EH (cell line): ENCODE measurements at regions not wholly inside any gene's neighbourhood (a gene's known extent, or its start where the extent isn't known, plus 50 kb on each side); places are given as distances from the start of the nearest gene placed in this dataset.
A peak's percentile ranks its signal among the peaks of the same experiment; 100 is the strongest.
"Not testable (repeated sequence)": the region's sequence is repeated elsewhere in the genome, so short reads cannot be mapped to it uniquely, and the experiment has no call there.

Experiments
- DNase-seq: peaks from one replicate; pipeline ENCODE4 v3.0.0-alpha.2; 2015; ENCODE audit warnings: low read depth

- DNase-seq = no peak
Observed at GRCh38 chr7:87007038-87007437, 52.4 kb downstream of the ELAPOR2 start.

GRCh38 chr7:87004956-87005355 lies 54.5 kb downstream of the ELAPOR2 start:
- no peak for DNase-seq

- DNase-seq = peak; percentile 5
Observed at GRCh38 chr7:87003872-87004798, 55.3 kb downstream of the ELAPOR2 start.

DNA sequence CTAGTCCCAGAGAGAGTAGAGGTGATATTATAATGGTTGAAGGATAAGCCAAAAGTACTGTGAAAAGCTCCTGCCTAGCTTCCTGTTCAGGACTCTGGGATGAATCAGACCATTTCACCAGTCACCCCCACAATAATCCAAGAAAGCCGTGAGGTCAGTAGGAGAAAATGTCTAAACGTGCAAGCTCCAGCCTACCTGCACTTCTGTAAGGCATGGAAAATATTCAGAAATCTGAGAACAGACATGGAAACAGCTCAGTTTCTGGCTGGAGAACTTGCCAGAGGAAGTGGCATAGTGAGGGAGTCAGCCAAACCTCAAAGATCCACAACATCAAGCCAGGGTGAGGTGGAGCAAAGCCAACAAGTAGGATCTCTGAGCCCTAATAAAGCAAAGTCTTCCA lies 58.2 kb downstream of the ELAPOR2 start:
- DNase-seq = peak; percentile 14

DNA sequence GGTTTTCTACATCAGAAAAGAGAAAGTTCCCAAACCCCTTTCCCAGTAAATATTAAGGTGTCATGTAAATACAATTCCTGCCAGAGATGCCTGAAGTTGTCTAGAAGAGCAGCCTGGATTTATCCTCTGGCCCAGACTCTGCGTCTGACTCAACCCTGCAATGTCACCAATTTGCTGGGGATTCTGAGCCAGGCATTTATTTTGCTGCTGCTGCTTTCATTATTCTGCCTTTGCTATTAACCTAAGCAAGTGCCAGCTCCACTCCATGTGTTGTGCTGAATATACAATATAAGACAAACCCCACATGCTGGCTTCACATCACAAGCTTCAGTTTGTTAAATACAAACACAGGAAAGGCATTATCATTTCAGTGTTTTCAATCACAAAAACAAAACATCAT lies 59.1 kb downstream of the ELAPOR2 start:
- peak; percentile 7 for DNase-seq

- no peak for DNase-seq
Observed at GRCh38 chr7:86999750-87000149, 59.7 kb downstream of the ELAPOR2 start.

DNA sequence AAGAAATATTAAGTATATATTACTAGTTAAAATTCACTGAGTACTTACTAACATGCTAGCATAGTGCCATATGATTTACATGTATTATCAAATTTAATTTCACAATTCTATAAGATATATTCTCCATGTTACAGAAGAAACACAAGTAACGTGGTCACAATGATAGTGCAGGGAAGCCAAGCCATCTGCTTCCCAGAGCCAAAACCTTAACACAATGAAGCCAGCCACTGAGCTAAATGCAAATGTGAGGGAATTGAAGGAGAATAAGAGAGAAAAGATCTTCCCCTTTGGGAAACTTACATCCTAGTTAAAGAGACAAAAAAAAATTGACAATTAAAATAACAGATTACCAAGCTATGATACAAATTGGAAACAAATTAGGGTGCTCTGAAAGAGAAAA lies 63.6 kb downstream of the ELAPOR2 start:
- no peak for DNase-seq

GRCh38 chr7:86995052-86995725 lies 64.3 kb downstream of the ELAPOR2 start:
- no peak for DNase-seq

DNA sequence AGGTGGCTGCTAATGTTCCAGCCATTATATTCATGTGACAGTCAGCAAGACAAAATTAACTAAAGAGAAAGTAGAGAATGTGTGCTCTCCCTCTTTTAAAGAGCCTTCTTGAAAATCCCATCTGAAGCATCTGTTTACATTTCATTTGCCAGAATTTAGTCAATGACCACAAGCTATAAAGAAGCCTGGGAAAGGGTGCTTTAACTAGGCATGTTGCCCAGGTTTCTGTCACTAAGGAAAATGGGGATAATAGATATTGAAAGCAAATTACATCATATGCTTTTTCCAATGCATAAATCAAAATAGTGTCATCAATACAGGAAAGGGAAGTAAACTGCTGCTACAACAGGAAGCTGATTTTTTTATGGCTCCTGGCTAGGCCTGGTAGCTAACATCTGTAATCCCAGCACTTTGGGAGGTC lies 67.7 kb downstream of the ELAPOR2 start:
- peak; percentile 57 for DNase-seq

GRCh38 chr7:86991093-86991769 lies 68.2 kb downstream of the ELAPOR2 start:
- DNase-seq = no peak

GRCh38 chr7:86989407-86989806 lies 70.0 kb downstream of the ELAPOR2 start:
- DNase-seq = no peak

- DNase-seq = not testable (repeated sequence)
Observed at GRCh38 chr7:86987834-86988233, 71.6 kb downstream of the ELAPOR2 start.

DNA sequence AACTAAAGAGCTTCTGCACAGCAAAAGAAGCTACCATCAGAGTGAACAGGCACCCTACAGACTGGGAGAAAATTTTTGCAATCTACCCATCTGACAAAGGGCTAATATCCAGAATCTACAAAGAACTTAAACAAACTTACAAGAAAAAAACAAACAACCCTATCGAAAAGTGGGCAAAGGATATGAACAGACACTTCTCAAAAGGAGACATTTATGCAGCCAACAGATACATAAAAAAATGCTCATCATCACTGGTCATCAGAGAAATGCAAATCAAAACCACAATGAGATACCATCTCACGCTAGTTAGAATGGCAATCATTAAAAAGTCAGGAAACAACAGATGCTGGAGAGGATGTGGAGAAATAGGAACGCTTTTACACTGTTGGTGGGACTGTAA lies 72.1 kb downstream of the ELAPOR2 start:
- not testable (repeated sequence) for DNase-seq

- DNase-seq = not testable (repeated sequence)
Observed at GRCh38 chr7:86985342-86985741, 74.1 kb downstream of the ELAPOR2 start.

DNA sequence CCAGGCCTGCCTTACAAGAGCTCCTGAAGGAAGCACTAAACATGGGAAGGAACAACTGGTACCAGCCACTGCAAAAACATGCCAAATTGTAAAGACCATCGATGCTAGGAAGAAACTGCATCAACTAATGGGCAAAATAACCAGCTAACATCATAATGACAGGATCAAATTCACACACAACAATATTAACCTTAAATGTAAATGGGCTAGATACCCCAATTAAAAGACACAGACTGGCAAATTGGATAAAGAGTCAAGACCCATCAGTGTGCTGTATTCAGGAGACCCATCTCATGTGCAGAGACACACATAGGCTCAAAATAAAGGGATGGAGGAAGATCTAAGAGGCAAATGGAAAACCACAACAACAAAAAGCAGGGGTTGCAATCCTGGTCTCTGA lies 75.8 kb downstream of the ELAPOR2 start:
- not testable (repeated sequence) for DNase-seq

DNA sequence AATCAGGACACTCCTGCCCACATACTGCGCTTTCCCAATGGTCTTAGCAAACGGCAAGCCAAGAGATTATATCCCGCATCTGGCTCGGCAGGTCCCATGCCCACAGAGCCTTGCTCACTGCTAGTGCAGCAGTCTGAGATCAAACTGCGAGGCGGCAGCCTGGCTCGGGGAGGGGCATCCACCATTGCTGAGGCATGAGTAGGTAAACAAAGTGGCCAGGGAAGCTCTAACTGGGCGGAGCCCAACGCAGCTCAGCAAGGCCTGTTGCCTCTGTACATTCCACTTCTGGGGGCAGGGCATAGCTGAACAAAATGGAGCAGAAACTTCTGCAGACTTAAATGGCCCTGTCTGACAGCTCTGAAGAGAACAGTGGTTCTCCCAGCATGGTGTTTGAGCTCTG lies 77.5 kb downstream of the ELAPOR2 start:
- DNase-seq = not testable (repeated sequence)

DNA sequence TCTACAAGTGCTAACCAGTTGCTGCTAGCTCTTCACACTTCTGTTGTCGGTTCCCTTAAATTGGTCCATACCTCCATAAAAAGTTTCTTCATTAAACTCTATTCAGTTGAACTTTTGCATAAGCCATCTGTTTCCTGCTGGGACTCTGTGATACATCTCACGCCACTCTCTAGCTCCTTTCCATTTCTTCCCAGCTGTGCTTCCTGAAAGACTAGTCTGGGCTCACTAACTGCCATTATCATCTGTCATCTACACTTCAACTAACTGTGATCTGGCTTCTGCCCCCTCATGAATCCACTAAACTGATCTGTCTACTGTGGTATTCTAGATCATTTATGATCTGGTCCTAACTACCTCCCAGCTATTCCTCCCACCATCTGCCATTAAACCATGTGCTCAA lies 78.3 kb downstream of the ELAPOR2 start:
- no peak for DNase-seq

DNA sequence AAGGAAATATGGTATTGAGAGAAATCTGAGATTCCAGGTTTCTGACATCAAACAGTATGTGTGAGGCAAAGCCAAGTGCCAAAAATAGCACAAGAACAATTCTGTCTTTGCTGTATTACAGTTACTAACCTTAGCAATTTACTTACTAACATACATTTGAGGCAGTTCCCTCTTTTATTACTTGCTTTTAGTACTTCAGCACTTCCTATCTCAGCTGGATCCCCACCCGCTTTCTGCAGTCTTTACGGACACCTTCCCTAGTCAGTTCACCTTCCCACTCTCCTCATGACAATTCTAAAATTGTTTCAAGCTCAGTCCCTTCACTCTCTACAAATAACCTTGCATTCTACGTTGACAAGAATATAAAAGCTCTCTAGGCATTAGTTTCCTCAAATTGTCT lies 79.2 kb downstream of the ELAPOR2 start:
- DNase-seq = no peak

GRCh38 chr7:86978808-86979506 lies 80.5 kb downstream of the ELAPOR2 start:
- DNase-seq = no peak

- DNase-seq = no peak
Observed at GRCh38 chr7:86976958-86977357, 82.5 kb downstream of the ELAPOR2 start.

GRCh38 chr7:86975914-86976313 lies 83.5 kb downstream of the ELAPOR2 start:
- no peak for DNase-seq

- no peak for DNase-seq
Observed at GRCh38 chr7:86975449-86975848, 84.0 kb downstream of the ELAPOR2 start.
